Transverse colon (tissue), 3 donors: ENCODE measurements at regions not wholly inside any gene's neighbourhood (a gene's known extent, or its start where the extent isn't known, plus 50 kb on each side); places are given as distances from the start of the nearest gene placed in this dataset.

Experiments
- POLR2A ChIP-seq: fragments of 450-650 bp; IDR thresholded peaks from one replicate; pipeline ENCODE4 v1.6.1; 2016; ENCODE audit warnings: antibody characterized with exemption, mild to moderate bottlenecking, moderate library complexity
- POLR2AphosphoS5 ChIP-seq, 3 donors: sonication (generic); formaldehyde crosslinking; IDR thresholded peaks; one replicate each; pipeline ENCODE4 v1.6.1; 2016; ENCODE audit warnings: antibody characterized with exemption in 3 of 3

GRCh38 chr12:29012673-29013072, 136.4 kb upstream of the FAR2 start:
- TF ChIP-seq POLR2A (no peak), POLR2AphosphoS5 (IDR thresholded peaks at IDR 0.05) (no peak)
